Stomach (tissue), 4 donors: ENCODE measurements at regions not wholly inside any gene's neighbourhood (a gene's known extent, or its start where the extent isn't known, plus 50 kb on each side); places are given as distances from the start of the nearest gene placed in this dataset.

Source experiments
- CTCF ChIP-seq, 7 experiments: fragments of 450-650 bp in 4 of 7; fragments of 200-600 bp in 3 of 7; sonication (generic) in 3 of 7; IDR thresholded peaks; one replicate each; pipeline ENCODE4 v1.5.1; 2016 to 2019; ENCODE audit warnings: antibody characterized with exemption in 7 of 7, control low read depth in 2 of 7, mild to moderate bottlenecking in 1 of 7
- EP300 ChIP-seq: sonication (generic); formaldehyde crosslinking; IDR thresholded peaks from one replicate; pipeline ENCODE4 v1.6.1; 2017; ENCODE audit warnings: antibody characterized with exemption
- POLR2A ChIP-seq, 4 donors: fragments of 450-650 bp; IDR thresholded peaks; one replicate each; pipeline ENCODE4 v1.6.1; 2016; ENCODE audit warnings: antibody characterized with exemption in 4 of 4, control low read depth in 2 of 4, mild to moderate bottlenecking in 1 of 4, moderate library complexity in 1 of 4

GRCh38 chr18:28485210-28485801, 308.4 kb upstream of the CDH2 start:
- no peak for TF ChIP-seq CTCF (IDR thresholded peaks at IDR 0.05)
- TF ChIP-seq POLR2A (IDR thresholded peaks at IDR 0.05): no peak
- TF ChIP-seq EP300: no peak
